ENCODE measurements at regions not wholly inside any gene's neighbourhood (a gene's known extent, or its start where the extent isn't known, plus 50 kb on each side); places are given as distances from the start of the nearest gene placed in this dataset.

DNA sequence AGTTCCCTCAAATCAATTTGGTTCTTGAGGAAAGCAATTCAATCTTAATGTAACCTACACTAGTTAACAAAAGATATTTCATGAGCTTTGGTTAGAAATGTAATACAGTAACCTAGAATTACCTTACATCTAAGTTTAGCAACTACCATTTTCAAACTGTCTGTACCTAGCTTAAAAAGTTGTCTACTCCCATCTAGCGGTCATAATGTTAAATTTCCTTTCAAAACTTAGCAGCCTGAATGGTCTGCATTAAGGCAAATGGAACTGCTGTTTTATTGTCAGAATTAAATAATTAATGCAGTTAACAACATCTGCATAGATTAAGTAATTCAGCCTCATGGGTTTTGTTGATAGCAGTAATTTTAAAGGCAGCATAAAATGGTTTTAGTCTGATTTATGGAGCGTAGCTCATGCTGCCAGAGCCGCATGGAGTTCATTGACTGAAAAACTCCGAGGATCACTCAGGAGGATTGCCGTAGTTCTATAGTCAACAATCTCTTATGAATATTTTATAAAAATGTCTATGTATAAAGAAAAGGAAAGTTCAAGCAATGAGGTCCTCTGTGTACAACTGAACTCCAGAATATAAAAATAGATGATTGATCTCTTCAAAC, 485.4 kb upstream of the MANEA start:
- TF ChIP-seq, protein P1, sequence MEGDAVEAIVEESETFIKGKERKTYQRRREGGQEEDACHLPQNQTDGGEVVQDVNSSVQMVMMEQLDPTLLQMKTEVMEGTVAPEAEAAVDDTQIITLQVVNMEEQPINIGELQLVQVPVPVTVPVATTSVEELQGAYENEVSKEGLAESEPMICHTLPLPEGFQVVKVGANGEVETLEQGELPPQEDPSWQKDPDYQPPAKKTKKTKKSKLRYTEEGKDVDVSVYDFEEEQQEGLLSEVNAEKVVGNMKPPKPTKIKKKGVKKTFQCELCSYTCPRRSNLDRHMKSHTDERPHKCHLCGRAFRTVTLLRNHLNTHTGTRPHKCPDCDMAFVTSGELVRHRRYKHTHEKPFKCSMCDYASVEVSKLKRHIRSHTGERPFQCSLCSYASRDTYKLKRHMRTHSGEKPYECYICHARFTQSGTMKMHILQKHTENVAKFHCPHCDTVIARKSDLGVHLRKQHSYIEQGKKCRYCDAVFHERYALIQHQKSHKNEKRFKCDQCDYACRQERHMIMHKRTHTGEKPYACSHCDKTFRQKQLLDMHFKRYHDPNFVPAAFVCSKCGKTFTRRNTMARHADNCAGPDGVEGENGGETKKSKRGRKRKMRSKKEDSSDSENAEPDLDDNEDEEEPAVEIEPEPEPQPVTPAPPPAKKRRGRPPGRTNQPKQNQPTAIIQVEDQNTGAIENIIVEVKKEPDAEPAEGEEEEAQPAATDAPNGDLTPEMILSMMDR (IDR thresholded peaks at IDR 0.05), result peak; percentile 75
- no peak for TF ChIP-seq ZFX (IDR thresholded peaks at IDR 0.05; ENCODE audit: borderline replicate concordance)
- H3K27ac ChIP-seq, result no peak overlapping the region

DNA sequence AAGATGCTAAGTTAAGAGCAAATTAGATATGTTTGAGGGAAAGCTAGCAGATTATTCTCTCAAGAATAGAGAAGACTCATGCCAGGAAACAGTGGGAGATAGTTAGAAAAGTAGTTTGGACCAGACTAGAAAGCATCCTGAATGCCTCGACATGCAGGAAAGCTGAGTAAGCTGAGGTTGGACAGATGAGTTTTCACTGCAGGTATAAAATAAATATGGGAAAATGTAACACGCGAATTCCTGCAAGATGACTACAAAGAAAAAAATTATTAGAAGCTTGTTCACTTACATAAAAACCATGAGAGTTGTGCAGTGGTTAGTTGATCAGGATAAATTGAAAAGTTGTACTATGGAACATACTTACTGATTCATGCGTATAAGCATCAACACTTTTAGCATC, 484.2 kb upstream of the MANEA start:
- no peak overlapping the region for H3K27ac ChIP-seq
- TF ChIP-seq, protein P1 (IDR thresholded peaks at IDR 0.05), result no peak
- TF ChIP-seq ZFX (IDR thresholded peaks at IDR 0.05; ENCODE audit: borderline replicate concordance), result no peak

DNA sequence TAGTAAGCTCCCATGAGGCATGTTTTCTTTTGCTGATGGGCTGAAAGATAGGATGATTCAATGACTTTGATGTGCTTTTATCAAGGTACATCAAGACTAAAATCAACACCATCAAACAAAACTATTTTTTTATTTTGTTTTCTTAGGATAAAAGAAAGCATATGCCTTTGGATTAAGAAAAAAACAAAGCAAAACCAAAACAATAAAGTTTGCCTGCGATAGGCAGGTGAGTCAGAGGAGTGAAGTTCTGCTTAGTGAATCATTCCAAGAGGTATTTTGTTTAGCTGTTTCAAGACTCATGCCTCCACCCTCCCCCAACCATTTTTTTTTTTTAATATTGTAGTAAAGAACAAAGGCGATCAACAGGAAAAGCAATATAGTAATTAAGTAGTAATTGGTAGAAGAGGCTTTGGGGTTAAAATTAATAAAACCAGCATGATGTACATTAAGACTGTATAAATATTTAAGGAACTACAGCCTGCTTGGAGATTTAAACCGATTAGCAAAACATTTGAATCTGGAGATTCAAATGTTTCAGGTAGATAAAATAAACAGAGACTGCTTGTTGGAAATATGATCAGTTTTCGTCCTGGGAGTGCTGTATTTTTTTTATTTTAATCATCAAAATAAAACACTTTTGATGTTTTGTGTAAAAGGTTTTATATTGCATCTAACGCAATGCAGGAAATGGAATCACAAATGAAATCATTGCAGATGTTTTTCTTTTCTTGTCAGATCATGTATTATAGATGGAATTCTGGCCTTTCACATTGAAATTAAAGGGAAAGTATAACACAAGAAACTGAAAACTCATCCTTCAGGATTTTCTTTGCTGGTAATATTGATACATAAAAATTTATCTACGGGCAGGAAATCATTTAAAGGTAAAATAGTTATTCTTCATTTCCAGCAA, 482.3 kb upstream of the MANEA start:
- TF ChIP-seq, protein P1 (IDR thresholded peaks at IDR 0.05), result no peak
- no peak for TF ChIP-seq ZFX (IDR thresholded peaks at IDR 0.05; ENCODE audit: borderline replicate concordance)
- H3K27ac ChIP-seq, result peak overlapping the region; percentile 43

DNA sequence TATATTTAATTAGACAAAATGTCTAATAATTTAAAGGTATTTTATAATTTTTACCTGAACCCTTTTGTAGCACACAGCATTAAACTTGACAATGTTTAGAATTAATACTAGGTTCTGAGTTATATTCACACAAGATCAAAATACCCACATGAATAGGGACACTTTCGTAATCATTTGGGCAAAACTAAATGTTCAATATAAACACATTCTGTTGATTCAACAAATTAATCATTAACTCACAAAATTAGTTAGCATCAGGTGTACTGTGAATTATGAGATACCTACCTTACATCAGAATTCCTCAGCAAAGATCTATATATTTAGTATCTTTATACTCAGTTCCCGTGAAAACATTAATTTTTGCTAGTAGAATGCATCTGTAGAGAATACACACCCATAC, 481.5 kb upstream of the MANEA start:
- TF ChIP-seq ZFX (IDR thresholded peaks at IDR 0.05; ENCODE audit: borderline replicate concordance), result no peak
- TF ChIP-seq, protein P1 (IDR thresholded peaks at IDR 0.05), result no peak
- peak overlapping the region; percentile 43 for H3K27ac ChIP-seq

DNA sequence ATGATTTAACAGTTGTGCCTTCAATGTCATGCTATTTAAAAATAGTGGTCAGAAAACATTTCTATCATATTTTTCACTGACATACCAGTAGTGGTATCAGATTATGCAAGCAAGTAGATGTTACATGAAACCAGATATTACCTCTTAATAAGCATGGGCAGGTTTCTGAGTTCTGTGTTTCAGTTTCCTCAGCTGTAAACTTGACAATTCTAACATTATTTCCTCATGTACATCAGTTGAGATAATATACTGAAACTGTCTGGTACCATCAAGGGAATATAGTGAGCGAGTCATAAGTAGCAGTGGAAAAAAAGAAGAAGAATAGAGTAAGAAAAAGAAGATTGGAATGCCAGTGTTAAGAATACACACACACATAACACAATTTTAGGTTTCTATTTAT, 477.9 kb upstream of the MANEA start:
- no peak for TF ChIP-seq ZFX (IDR thresholded peaks at IDR 0.05; ENCODE audit: borderline replicate concordance)
- TF ChIP-seq, protein P1 (IDR thresholded peaks at IDR 0.05), result no peak

DNA sequence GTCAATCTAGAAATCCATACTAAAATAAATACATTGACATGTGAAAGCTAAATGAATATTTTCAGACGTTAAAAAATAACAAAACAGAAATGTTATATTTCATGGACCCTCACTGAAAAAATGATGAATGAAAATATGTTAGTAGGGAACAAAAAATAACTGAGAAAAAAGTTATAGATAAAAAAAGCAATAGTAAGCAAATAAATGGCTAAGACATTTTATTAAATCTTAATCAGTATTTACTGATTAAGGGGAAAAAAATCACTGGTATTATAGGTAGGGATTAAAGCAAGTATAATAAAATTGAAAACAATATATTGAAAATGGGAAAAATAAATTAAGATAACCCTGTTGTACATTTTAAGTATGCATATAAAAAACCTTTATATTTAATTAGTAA, 468.1 kb upstream of the MANEA start:
- no peak overlapping the region for H3K27ac ChIP-seq
- TF ChIP-seq, protein P1 (IDR thresholded peaks at IDR 0.05), result no peak
- no peak for TF ChIP-seq ZFX (IDR thresholded peaks at IDR 0.05; ENCODE audit: borderline replicate concordance)

More for the DNA sequence above, 477.9 kb upstream of the MANEA start:
- no peak overlapping the region for H3K27ac ChIP-seq

DNA sequence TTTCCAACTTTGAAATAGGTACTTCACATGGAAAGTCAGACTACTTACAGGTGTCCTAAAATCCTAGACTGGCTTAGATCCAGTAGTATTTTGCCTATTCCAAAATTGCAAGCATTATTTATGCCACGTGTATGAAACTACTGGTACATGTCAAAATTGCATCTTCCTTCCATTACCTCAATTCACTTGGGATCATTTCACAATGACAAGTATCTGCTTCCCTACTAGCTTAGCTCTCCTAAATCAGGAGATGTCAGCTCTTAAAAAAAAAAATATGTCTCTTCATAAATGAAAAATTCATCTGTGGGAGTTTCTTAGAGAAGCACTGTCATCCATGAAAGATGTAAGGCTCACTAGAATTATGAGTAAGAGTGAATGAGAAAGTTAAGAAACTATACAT, 466.6 kb upstream of the MANEA start:
- no peak overlapping the region for H3K27ac ChIP-seq
- TF ChIP-seq ZFX (IDR thresholded peaks at IDR 0.05; ENCODE audit: borderline replicate concordance), result no peak
- TF ChIP-seq, protein P1 (IDR thresholded peaks at IDR 0.05), result no peak
